Bronchial epithelial cell (primary cell): ENCODE measurements at regions not wholly inside any gene's neighbourhood (a gene's known extent, or its start where the extent isn't known, plus 50 kb on each side); places are given as distances from the start of the nearest gene placed in this dataset.

Source experiments
- DNase-seq: peaks from one replicate; pipeline ENCODE4 v3.0.0-alpha.2; 2010; ENCODE audit warnings: low read depth
- FAIRE-seq: peaks from 2 replicates; lab custom pipeline; 2011; peaks lifted over from hg19 to GRCh38; lab: Jason Lieb, UNC
- H3K27me3 ChIP-seq: 2 replicates; pipeline ENCODE4 v1.5.1; 2011; ENCODE audit warnings: low read length; ENCODE audit not compliant: control insufficient read depth, insufficient read depth
- H3K36me3 ChIP-seq: 2 replicates; pipeline ENCODE4 v1.5.1; 2011; ENCODE audit warnings: low read length; ENCODE audit not compliant: control insufficient read depth, insufficient read depth
- H3K4me3 ChIP-seq: 2 replicates; pipeline ENCODE4 v1.5.1; 2011; ENCODE audit warnings: mild to moderate bottlenecking, low read depth, low read length, control low read depth
- CTCF ChIP-seq: IDR thresholded peaks from 2 replicates; pipeline ENCODE4 v1.5.1; 2011; ENCODE audit warnings: mild to moderate bottlenecking, moderate library complexity, low read length, control low read depth, inconsistent platforms; ENCODE audit not compliant: insufficient read depth, severe bottlenecking

GRCh38 chr10:25811052-25811685 lies 122.9 kb upstream of the MYO3A start:
- DNase-seq (no peak), FAIRE-seq (peak; percentile 76)
- H3K27me3 ChIP-seq, result no peaks in the 10 kb centered on the region
- H3K4me3 ChIP-seq, result no peak overlapping the region
- no peaks in the 10 kb centered on the region for H3K36me3 ChIP-seq
- no peak for TF ChIP-seq CTCF

GRCh38 chr10:25813511-25813910 lies 120.5 kb upstream of the MYO3A start:
- Histone ChIP-seq H3K4me3 (no peak overlapping the region), H3K36me3 (no peaks in the 10 kb centered on the region), H3K27me3 (no peaks in the 10 kb centered on the region)
- DNase-seq (no peak), FAIRE-seq (no peak)
- no peak for TF ChIP-seq CTCF

- Histone ChIP-seq H3K36me3 (no peaks in the 10 kb centered on the region), H3K27me3 (no peaks in the 10 kb centered on the region), H3K4me3 (no peak overlapping the region)
- no peak for FAIRE-seq
- no peak for TF ChIP-seq CTCF
- no peak for DNase-seq
Measured at GRCh38 chr10:25815236-25815635, 118.8 kb upstream of the MYO3A start.

- no peaks in the 10 kb centered on the region for H3K36me3 ChIP-seq
- H3K27me3 ChIP-seq, result no peaks in the 10 kb centered on the region
- TF ChIP-seq CTCF, result no peak
- FAIRE-seq (no peak), DNase-seq (no peak)
- no peak overlapping the region for H3K4me3 ChIP-seq
Measured at GRCh38 chr10:25815999-25816768, 117.8 kb upstream of the MYO3A start.

GRCh38 chr10:25817200-25817599 lies 116.8 kb upstream of the MYO3A start:
- DNase-seq (no peak), FAIRE-seq (no peak)
- no peak overlapping the region for H3K4me3 ChIP-seq
- no peaks in the 10 kb centered on the region for H3K36me3 ChIP-seq
- TF ChIP-seq CTCF, result no peak
- H3K27me3 ChIP-seq, result no peaks in the 10 kb centered on the region

GRCh38 chr10:25818751-25819150 lies 115.3 kb upstream of the MYO3A start:
- FAIRE-seq (no peak), DNase-seq (no peak)
- Histone ChIP-seq H3K4me3 (no peak overlapping the region), H3K27me3 (no peaks in the 10 kb centered on the region), H3K36me3 (no peaks in the 10 kb centered on the region)
- TF ChIP-seq CTCF, result no peak
